ENCODE measurements at regions not wholly inside any gene's neighbourhood (a gene's known extent, or its start where the extent isn't known, plus 50 kb on each side); places are given as distances from the start of the nearest gene placed in this dataset.

- no peak overlapping the region for H3K4me3 ChIP-seq (ENCODE audit: low read length)
- no peak overlapping the region for H2AFZ ChIP-seq (ENCODE audit: low read length)
- peaks cover 24% of the 10 kb centered on the region for H3K4me1 ChIP-seq (ENCODE audit: insufficient read depth, low read length)
- no peaks in the 10 kb centered on the region for H3K36me3 ChIP-seq (ENCODE audit: low read depth, low read length)
- H4K20me1 ChIP-seq (ENCODE audit: low read length) = no peaks in the 10 kb centered on the region
- ATAC-seq = peak; percentile 29
- H3K79me2 ChIP-seq (ENCODE audit: low read length) = no peaks in the 10 kb centered on the region
- no peak overlapping the region for H3K9ac ChIP-seq (ENCODE audit: low read length)
- no peaks in the 10 kb centered on the region for H3K9me2 ChIP-seq (replicated peaks; ENCODE audit: low read length)
- TF ChIP-seq EZH2 (IDR thresholded peaks at IDR 0.05; ENCODE audit: low read length, unreplicated experiment) (no peak), EZH2phosphoT487 (IDR thresholded peaks at IDR 0.05; ENCODE audit: borderline replicate concordance, low read length) (no peak)
- TF ChIP-seq, protein P1, sequence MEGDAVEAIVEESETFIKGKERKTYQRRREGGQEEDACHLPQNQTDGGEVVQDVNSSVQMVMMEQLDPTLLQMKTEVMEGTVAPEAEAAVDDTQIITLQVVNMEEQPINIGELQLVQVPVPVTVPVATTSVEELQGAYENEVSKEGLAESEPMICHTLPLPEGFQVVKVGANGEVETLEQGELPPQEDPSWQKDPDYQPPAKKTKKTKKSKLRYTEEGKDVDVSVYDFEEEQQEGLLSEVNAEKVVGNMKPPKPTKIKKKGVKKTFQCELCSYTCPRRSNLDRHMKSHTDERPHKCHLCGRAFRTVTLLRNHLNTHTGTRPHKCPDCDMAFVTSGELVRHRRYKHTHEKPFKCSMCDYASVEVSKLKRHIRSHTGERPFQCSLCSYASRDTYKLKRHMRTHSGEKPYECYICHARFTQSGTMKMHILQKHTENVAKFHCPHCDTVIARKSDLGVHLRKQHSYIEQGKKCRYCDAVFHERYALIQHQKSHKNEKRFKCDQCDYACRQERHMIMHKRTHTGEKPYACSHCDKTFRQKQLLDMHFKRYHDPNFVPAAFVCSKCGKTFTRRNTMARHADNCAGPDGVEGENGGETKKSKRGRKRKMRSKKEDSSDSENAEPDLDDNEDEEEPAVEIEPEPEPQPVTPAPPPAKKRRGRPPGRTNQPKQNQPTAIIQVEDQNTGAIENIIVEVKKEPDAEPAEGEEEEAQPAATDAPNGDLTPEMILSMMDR (conservative IDR thresholded peaks at IDR 0.05; ENCODE audit: low read depth, low read length) = no peak
- ChIA-PET CTCF (no interaction called here), POLR2A (ENCODE audit: unreplicated experiment) (no interaction called here)
- H3K27ac ChIP-seq (ENCODE audit: low read length) = peak overlapping the region; percentile 51
- peak; percentile 77 for DNase-seq
- peak overlapping the region; percentile 41; the same call in 1 of the 2 replicates for H3K4me2 ChIP-seq (ENCODE audit: low read length)
- peaks cover 17% of the 10 kb centered on the region; the same call in 1 of the 2 replicates for H3K27me3 ChIP-seq (ENCODE audit: low read length)
- intact Hi-C loops (cut with micrococcal nuclease) = no loop called here
- no peaks in the 10 kb centered on the region for H3K9me3 ChIP-seq (ENCODE audit: low read length)
- no TSS peak for BruUV-seq (replicated peaks)
- H3F3A ChIP-seq (ENCODE audit: low read length, unreplicated experiment) = no peaks in the 10 kb centered on the region
Measured at GRCh38 chr20:9927224-9927623, 88.3 kb upstream of the PAK5 start.

DNA sequence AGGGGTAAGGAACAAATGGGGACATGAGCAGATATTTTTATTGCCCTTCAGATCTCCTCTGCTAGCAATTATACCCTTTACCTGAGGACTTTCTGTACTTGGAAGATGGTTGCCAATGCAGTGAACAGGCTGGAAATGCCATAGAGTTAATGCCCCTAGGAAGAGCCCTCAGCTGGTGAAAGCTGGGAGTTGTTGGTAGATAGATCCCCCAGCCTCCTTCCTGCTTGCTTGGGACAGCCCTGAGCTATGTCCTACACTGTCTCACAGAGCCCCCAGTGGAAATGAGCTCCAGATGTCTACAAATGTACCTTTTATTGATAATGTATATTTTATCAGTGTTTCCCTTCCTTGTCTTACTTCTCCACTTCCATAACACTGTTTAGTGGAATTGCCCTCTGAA, 87.6 kb upstream of the PAK5 start:
- no peaks in the 10 kb centered on the region for H3K9me2 ChIP-seq (replicated peaks; ENCODE audit: low read length)
- TF ChIP-seq, protein P1 (conservative IDR thresholded peaks at IDR 0.05; ENCODE audit: low read depth, low read length) = no peak
- TF ChIP-seq EZH2 (IDR thresholded peaks at IDR 0.05; ENCODE audit: low read length, unreplicated experiment) = no peak
- no peak for TF ChIP-seq EZH2phosphoT487 (IDR thresholded peaks at IDR 0.05; ENCODE audit: borderline replicate concordance, low read length)
- peaks cover 24% of the 10 kb centered on the region for H3K4me1 ChIP-seq (ENCODE audit: insufficient read depth, low read length)
- CTCF ChIA-PET = interaction anchor here (0.6 kb wide), 1 partner anchor 160 kb away, joined by 7 read pairs; no protein-coding TSS in a partner anchor
- H4K20me1 ChIP-seq (ENCODE audit: low read length) = no peaks in the 10 kb centered on the region
- no peaks in the 10 kb centered on the region for H3F3A ChIP-seq (ENCODE audit: low read length, unreplicated experiment)
- BruUV-seq (replicated peaks) = no TSS peak
- H3K27me3 ChIP-seq (ENCODE audit: low read length) = peaks cover 19% of the 10 kb centered on the region
- H3K27ac ChIP-seq (ENCODE audit: low read length) = peak overlapping the region; percentile 12
- H2AFZ ChIP-seq (ENCODE audit: low read length) = no peak overlapping the region
- intact Hi-C loops (cut with micrococcal nuclease) = no loop called here
- H3K4me3 ChIP-seq (ENCODE audit: low read length) = no peak overlapping the region
- POLR2A ChIA-PET (ENCODE audit: unreplicated experiment) = no interaction called here
- H3K9ac ChIP-seq (ENCODE audit: low read length) = no peak overlapping the region
- no peaks in the 10 kb centered on the region for H3K9me3 ChIP-seq (ENCODE audit: low read length)
- H3K36me3 ChIP-seq (ENCODE audit: low read depth, low read length) = no peaks in the 10 kb centered on the region
- H3K79me2 ChIP-seq (ENCODE audit: low read length) = no peaks in the 10 kb centered on the region
- DNase-seq = no peak
- no peak for ATAC-seq
- peak overlapping the region; percentile 3; the same call in 1 of the 2 replicates for H3K4me2 ChIP-seq (ENCODE audit: low read length)

GRCh38 chr20:9926007-9926406, 87.1 kb upstream of the PAK5 start:
- TF ChIP-seq EZH2phosphoT487 (IDR thresholded peaks at IDR 0.05; ENCODE audit: borderline replicate concordance, low read length) = no peak
- TF ChIP-seq, protein P1 (conservative IDR thresholded peaks at IDR 0.05; ENCODE audit: low read depth, low read length) = no peak
- no peak for TF ChIP-seq EZH2 (IDR thresholded peaks at IDR 0.05; ENCODE audit: low read length, unreplicated experiment)
- ChIA-PET CTCF (no interaction called here), POLR2A (ENCODE audit: unreplicated experiment) (interaction anchor here (0.7 kb wide), 1 partner anchor 1340 kb away, joined by 3 read pairs; no protein-coding TSS in a partner anchor)
- peaks cover 23% of the 10 kb centered on the region for H3K27me3 ChIP-seq (ENCODE audit: low read length)
- intact Hi-C loops (cut with micrococcal nuclease) = no loop called here
- no TSS peak for BruUV-seq (replicated peaks)
- peaks cover 24% of the 10 kb centered on the region for H3K4me1 ChIP-seq (ENCODE audit: insufficient read depth, low read length)
- H3K9me2 ChIP-seq (replicated peaks; ENCODE audit: low read length) = no peaks in the 10 kb centered on the region
- no peak for DNase-seq
- H3K27ac ChIP-seq (ENCODE audit: low read length) = no peak overlapping the region
- no peak overlapping the region for H3K4me3 ChIP-seq (ENCODE audit: low read length)
- H2AFZ ChIP-seq (ENCODE audit: low read length) = no peak overlapping the region
- no peak overlapping the region for H3K9ac ChIP-seq (ENCODE audit: low read length)
- H3K4me2 ChIP-seq (ENCODE audit: low read length) = no peak overlapping the region
- H3K36me3 ChIP-seq (ENCODE audit: low read depth, low read length) = no peaks in the 10 kb centered on the region
- H3F3A ChIP-seq (ENCODE audit: low read length, unreplicated experiment) = no peaks in the 10 kb centered on the region
- ATAC-seq = no peak
- H3K9me3 ChIP-seq (ENCODE audit: low read length) = no peaks in the 10 kb centered on the region
- no peaks in the 10 kb centered on the region for H4K20me1 ChIP-seq (ENCODE audit: low read length)
- no peaks in the 10 kb centered on the region for H3K79me2 ChIP-seq (ENCODE audit: low read length)
